ACC112 (cell line): ENCODE measurements at regions not wholly inside any gene's neighbourhood (a gene's known extent, or its start where the extent isn't known, plus 50 kb on each side); places are given as distances from the start of the nearest gene placed in this dataset.
"Not testable (repeated sequence)": the region's sequence is repeated elsewhere in the genome, so short reads cannot be mapped to it uniquely, and the experiment has no call there.

Experiments
- H2AFZ ChIP-seq: fragments of 200-600 bp; sonication (generic); one replicate; pipeline ENCODE4 v1.6.0; 2017; ENCODE audit warnings: antibody characterized with exemption, low read length; ENCODE audit not compliant: unreplicated experiment
- H3K27ac ChIP-seq: fragments of 200-600 bp; sonication (generic); 2 replicates; pipeline ENCODE4 v1.5.1; 2014; ENCODE audit warnings: low read depth, mild to moderate bottlenecking, antibody characterized with exemption, low read length, moderate library complexity
- H3K27me3 ChIP-seq: fragments of 200-600 bp; sonication (generic); 2 replicates; pipeline ENCODE4 v1.6.1; 2014; ENCODE audit warnings: mild to moderate bottlenecking, antibody characterized with exemption, low read length, moderate library complexity, mixed read lengths; ENCODE audit not compliant: insufficient read depth
- H3K36me3 ChIP-seq: fragments of 200-600 bp; sonication (generic); 2 replicates; pipeline ENCODE4 v1.6.1; 2016; ENCODE audit warnings: mild to moderate bottlenecking, antibody characterized with exemption, low read length, moderate library complexity, mixed read lengths; ENCODE audit not compliant: insufficient read depth
- H3K4me1 ChIP-seq: fragments of 200-600 bp; sonication (generic); one replicate; pipeline ENCODE4 v1.6.1; 2016; ENCODE audit warnings: low read length, mixed read lengths; ENCODE audit not compliant: insufficient read depth, unreplicated experiment, control insufficient read depth
- H3K4me3 ChIP-seq: fragments of 200-600 bp; sonication (generic); 2 replicates; pipeline ENCODE4 v1.5.1; 2014; ENCODE audit warnings: mild to moderate bottlenecking, low read depth, low read length
- H3K79me2 ChIP-seq: fragments of 200-600 bp; sonication (generic); one replicate; pipeline ENCODE4 v1.6.0; 2016; ENCODE audit warnings: low read length; ENCODE audit not compliant: control insufficient read depth, unreplicated experiment, insufficient read depth

DNA sequence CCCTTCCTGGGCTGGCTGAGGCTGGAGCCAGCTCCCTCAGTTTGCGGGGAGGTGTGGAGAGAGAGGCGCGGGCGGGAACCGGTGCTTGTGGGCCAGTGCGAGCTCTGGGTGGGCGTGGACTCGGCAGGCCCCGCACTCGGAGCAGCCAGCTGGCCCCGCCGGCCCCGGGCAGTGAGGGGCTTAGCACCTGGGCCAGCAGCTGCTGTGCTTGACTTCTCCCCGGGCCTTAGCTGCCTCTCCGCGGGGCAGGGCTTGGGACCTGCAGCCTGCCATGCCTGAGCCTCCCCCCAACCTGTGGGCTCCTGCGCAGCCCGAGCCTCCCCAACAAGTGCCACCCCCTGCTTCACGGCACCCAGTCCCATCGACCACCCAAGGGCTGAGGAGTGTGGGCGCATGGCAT lies 81.6 kb upstream of the CCNG1 start:
- H3K79me2 ChIP-seq, H3K36me3 ChIP-seq, H3K27ac ChIP-seq, H3K4me3 ChIP-seq, H2AFZ ChIP-seq, H3K4me1 ChIP-seq: not testable (repeated sequence)
- H3K27me3 ChIP-seq = peaks cover 28% of the 10 kb centered on the region

DNA sequence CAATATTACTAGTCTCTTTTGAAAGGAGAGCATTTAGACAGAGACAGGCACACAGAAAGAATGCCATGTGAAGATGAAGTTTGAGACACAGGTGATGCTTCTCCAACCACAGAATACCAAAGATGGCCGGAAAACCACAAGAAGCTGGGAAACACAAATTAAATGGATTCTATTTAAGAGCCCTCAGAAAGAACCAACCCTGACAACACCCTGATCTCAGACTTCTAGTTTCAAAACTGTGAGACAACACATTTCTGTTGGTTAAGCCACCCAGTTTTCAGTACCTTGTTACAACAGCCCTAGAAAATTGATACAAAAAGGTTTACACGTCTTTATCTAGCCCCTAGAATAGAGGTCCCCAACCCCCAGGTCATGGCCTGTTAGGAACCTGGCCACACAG lies 79.8 kb upstream of the CCNG1 start:
- H3K79me2 ChIP-seq = no peaks in the 10 kb centered on the region
- H3K4me1 ChIP-seq = no peaks in the 10 kb centered on the region
- H3K36me3 ChIP-seq = no peaks in the 10 kb centered on the region
- H3K27me3 ChIP-seq = peaks cover 28% of the 10 kb centered on the region
- no peak overlapping the region for H3K4me3 ChIP-seq
- no peak overlapping the region for H2AFZ ChIP-seq
- H3K27ac ChIP-seq = no peak overlapping the region

GRCh38 chr5:163360656-163361055 lies 76.7 kb upstream of the CCNG1 start:
- no peaks in the 10 kb centered on the region for H3K79me2 ChIP-seq
- no peaks in the 10 kb centered on the region for H3K4me1 ChIP-seq
- no peak overlapping the region for H3K27ac ChIP-seq
- H3K36me3 ChIP-seq = no peaks in the 10 kb centered on the region
- H3K27me3 ChIP-seq = peaks cover 36% of the 10 kb centered on the region
- no peak overlapping the region for H3K4me3 ChIP-seq
- no peak overlapping the region for H2AFZ ChIP-seq

- no peaks in the 10 kb centered on the region for H3K4me1 ChIP-seq
- peaks cover 36% of the 10 kb centered on the region for H3K27me3 ChIP-seq
- no peak overlapping the region for H2AFZ ChIP-seq
- H3K36me3 ChIP-seq = no peaks in the 10 kb centered on the region
- no peaks in the 10 kb centered on the region for H3K79me2 ChIP-seq
- no peak overlapping the region for H3K27ac ChIP-seq
- H3K4me3 ChIP-seq = no peak overlapping the region
Measured at GRCh38 chr5:163361450-163361849, 75.9 kb upstream of the CCNG1 start.

- H3K4me3 ChIP-seq = no peak overlapping the region
- no peak overlapping the region for H3K27ac ChIP-seq
- H3K4me1 ChIP-seq = no peaks in the 10 kb centered on the region
- no peaks in the 10 kb centered on the region for H3K36me3 ChIP-seq
- H3K79me2 ChIP-seq = no peaks in the 10 kb centered on the region
- H2AFZ ChIP-seq = no peak overlapping the region
- peaks cover 29% of the 10 kb centered on the region; the same call in 1 of the 2 replicates for H3K27me3 ChIP-seq
Measured at GRCh38 chr5:163362840-163363371, 74.5 kb upstream of the CCNG1 start.

- Histone ChIP-seq H3K27me3 (peaks cover 29% of the 10 kb centered on the region; the same call in 1 of the 2 replicates), H3K4me1 (no peaks in the 10 kb centered on the region), H2AFZ (no peak overlapping the region), H3K27ac (no peak overlapping the region), H3K4me3 (no peak overlapping the region), H3K36me3 (no peaks in the 10 kb centered on the region), H3K79me2 (no peaks in the 10 kb centered on the region)
Measured at GRCh38 chr5:163363389-163363788, 74.0 kb upstream of the CCNG1 start.

GRCh38 chr5:163366757-163367156 lies 70.6 kb upstream of the CCNG1 start:
- peaks cover 16% of the 10 kb centered on the region; the same call in 1 of the 2 replicates for H3K27me3 ChIP-seq
- no peaks in the 10 kb centered on the region for H3K79me2 ChIP-seq
- no peak overlapping the region for H2AFZ ChIP-seq
- H3K4me1 ChIP-seq = no peaks in the 10 kb centered on the region
- H3K4me3 ChIP-seq = no peak overlapping the region
- no peak overlapping the region for H3K27ac ChIP-seq
- no peaks in the 10 kb centered on the region for H3K36me3 ChIP-seq

- H3K27me3 ChIP-seq = no peaks in the 10 kb centered on the region
- H3K4me3 ChIP-seq = no peak overlapping the region
- H2AFZ ChIP-seq = no peak overlapping the region
- no peaks in the 10 kb centered on the region for H3K79me2 ChIP-seq
- no peaks in the 10 kb centered on the region for H3K4me1 ChIP-seq
- no peaks in the 10 kb centered on the region for H3K36me3 ChIP-seq
- no peak overlapping the region for H3K27ac ChIP-seq
Measured at GRCh38 chr5:163369776-163370385, 67.5 kb upstream of the CCNG1 start.

- no peaks in the 10 kb centered on the region for H3K27me3 ChIP-seq
- no peak overlapping the region for H2AFZ ChIP-seq
- no peak overlapping the region for H3K27ac ChIP-seq
- H3K36me3 ChIP-seq = no peaks in the 10 kb centered on the region
- no peaks in the 10 kb centered on the region for H3K79me2 ChIP-seq
- H3K4me3 ChIP-seq = no peak overlapping the region
- H3K4me1 ChIP-seq = no peaks in the 10 kb centered on the region
Measured at GRCh38 chr5:163373436-163374084, 63.8 kb upstream of the CCNG1 start.

DNA sequence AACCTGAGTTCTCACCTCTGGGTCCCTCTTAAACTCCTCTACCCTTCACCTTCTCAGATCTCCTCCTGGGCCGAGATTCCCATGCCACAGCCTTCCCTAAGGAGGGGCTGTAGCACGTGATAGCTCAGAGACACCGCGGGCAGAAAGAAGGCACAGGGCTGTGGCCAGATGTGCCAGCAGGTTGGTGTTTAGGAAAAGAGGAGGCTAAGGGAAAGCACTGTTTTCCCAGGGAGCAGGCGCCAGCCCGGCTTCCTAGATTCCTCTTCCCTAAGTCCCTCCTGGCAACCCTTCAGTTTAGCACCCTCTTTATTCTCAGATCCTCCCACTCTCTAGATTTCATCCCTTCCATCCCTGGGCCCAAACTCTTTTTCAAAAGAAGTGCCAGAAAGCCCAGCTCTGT lies 59.4 kb upstream of the CCNG1 start:
- no peak overlapping the region for H2AFZ ChIP-seq
- H3K36me3 ChIP-seq = no peaks in the 10 kb centered on the region
- H3K79me2 ChIP-seq = no peaks in the 10 kb centered on the region
- no peak overlapping the region for H3K27ac ChIP-seq
- H3K4me3 ChIP-seq = no peak overlapping the region
- H3K4me1 ChIP-seq = peaks cover 6% of the 10 kb centered on the region
- no peaks in the 10 kb centered on the region for H3K27me3 ChIP-seq
